DND-41 (cell line): ENCODE measurements at regions not wholly inside any gene's neighbourhood (a gene's known extent, or its start where the extent isn't known, plus 50 kb on each side); places are given as distances from the start of the nearest gene placed in this dataset.

Source experiments
- ATAC-seq: fragments of 200-7000 bp; cut with Tn5 transposase; 3 replicates; pipeline ENCODE4 v1.9.1; 2021; ENCODE audit warnings: low read depth; ENCODE audit not compliant: insufficient read depth
- DNase-seq: peaks from one replicate; pipeline ENCODE4 v3.0.0-alpha.2; 2020
- H2AFZ ChIP-seq: 2 replicates; pipeline ENCODE4 v1.6.0; 2012; ENCODE audit warnings: low read depth, low read length
- H3K27ac ChIP-seq: 2 replicates; pipeline ENCODE4 v1.5.1; 2012; ENCODE audit warnings: low read length, inconsistent platforms
- H3K27me3 ChIP-seq: fragments of 200-600 bp; sonication (generic); 2 replicates; pipeline ENCODE4 v1.6.0; 2012; ENCODE audit warnings: low read length, mild to moderate bottlenecking, inconsistent platforms; ENCODE audit not compliant: insufficient read depth, poor library complexity
- H3K36me3 ChIP-seq: 2 replicates; pipeline ENCODE4 v1.5.1; 2012; ENCODE audit warnings: low read length, inconsistent platforms; ENCODE audit not compliant: insufficient read depth
- H3K4me1 ChIP-seq: 2 replicates; pipeline ENCODE4 v1.5.1; 2012; ENCODE audit warnings: mild to moderate bottlenecking, low read length; ENCODE audit not compliant: insufficient read depth
- H3K4me2 ChIP-seq: 2 replicates; pipeline ENCODE4 v1.6.0; 2012; ENCODE audit warnings: mild to moderate bottlenecking, moderate library complexity, low read length, inconsistent platforms; ENCODE audit not compliant: insufficient read depth
- H3K4me3 ChIP-seq, 2 experiments: fragments of 200-600 bp in 1 of 2; shearing (Covaris generic) in 1 of 2; 2 replicates each; pipeline ENCODE4 v1.5.1; 2012 to 2016; ENCODE audit warnings: inconsistent platforms in 2 of 2, low read length in 2 of 2, mild to moderate bottlenecking in 2 of 2, low read depth in 1 of 2, moderate library complexity in 1 of 2
- H3K79me2 ChIP-seq: 2 replicates; pipeline ENCODE4 v1.6.0; 2012; ENCODE audit warnings: low read length, inconsistent platforms; ENCODE audit not compliant: insufficient read depth
- H3K9ac ChIP-seq: 2 replicates; pipeline ENCODE4 v1.6.0; 2012; ENCODE audit warnings: low read depth, mild to moderate bottlenecking, inconsistent platforms, low read length, moderate library complexity
- H3K9me3 ChIP-seq: 2 replicates; pipeline ENCODE4 v1.5.1; 2012; ENCODE audit warnings: low read length, moderate library complexity, mild to moderate bottlenecking, inconsistent platforms; ENCODE audit not compliant: insufficient read depth, severe bottlenecking
- H4K20me1 ChIP-seq: 2 replicates; pipeline ENCODE4 v1.6.0; 2012; ENCODE audit warnings: low read length; ENCODE audit not compliant: insufficient read depth
- CTCF ChIP-seq: IDR thresholded peaks from 2 replicates; pipeline ENCODE4 v1.5.1; 2012; ENCODE audit warnings: borderline replicate concordance, low read length, moderate library complexity, mild to moderate bottlenecking; ENCODE audit not compliant: poor library complexity, severe bottlenecking; ENCODE audit errors: extremely low read depth
- EZH2 ChIP-seq: IDR thresholded peaks from 3 replicates; pipeline ENCODE4 v1.6.1; 2012; ENCODE audit warnings: borderline replicate concordance, low read depth, mild to moderate bottlenecking, moderate library complexity, low read length, inconsistent platforms; ENCODE audit not compliant: severe bottlenecking

GRCh38 chr2:235274023-235274422, 219.8 kb upstream of the AGAP1 start:
- TF ChIP-seq CTCF (no peak), EZH2 (no peak)
- H3K79me2 ChIP-seq = no peaks in the 10 kb centered on the region
- no peak overlapping the region for H3K4me3 ChIP-seq
- DNase-seq (no peak), ATAC-seq (no peak)
- H3K27me3 ChIP-seq = peaks cover 16% of the 10 kb centered on the region
- no peaks in the 10 kb centered on the region for H3K4me1 ChIP-seq
- no peak overlapping the region for H3K9ac ChIP-seq
- no peaks in the 10 kb centered on the region for H3K9me3 ChIP-seq
- no peak overlapping the region for H3K4me2 ChIP-seq
- no peaks in the 10 kb centered on the region for H4K20me1 ChIP-seq
- no peak overlapping the region for H2AFZ ChIP-seq
- no peak overlapping the region for H3K27ac ChIP-seq
- no peaks in the 10 kb centered on the region for H3K36me3 ChIP-seq

GRCh38 chr2:235277485-235277884, 216.4 kb upstream of the AGAP1 start:
- H3K36me3 ChIP-seq = no peaks in the 10 kb centered on the region
- no peak overlapping the region for H3K4me3 ChIP-seq
- H3K9ac ChIP-seq = no peak overlapping the region
- DNase-seq = no peak
- H3K27me3 ChIP-seq = no peaks in the 10 kb centered on the region
- H2AFZ ChIP-seq = no peak overlapping the region
- no peaks in the 10 kb centered on the region for H3K79me2 ChIP-seq
- H4K20me1 ChIP-seq = no peaks in the 10 kb centered on the region
- TF ChIP-seq CTCF (no peak), EZH2 (no peak)
- H3K27ac ChIP-seq = no peak overlapping the region
- no peak overlapping the region for H3K4me2 ChIP-seq
- no peaks in the 10 kb centered on the region for H3K9me3 ChIP-seq
- no peaks in the 10 kb centered on the region for H3K4me1 ChIP-seq
- ATAC-seq = no peak

DNA sequence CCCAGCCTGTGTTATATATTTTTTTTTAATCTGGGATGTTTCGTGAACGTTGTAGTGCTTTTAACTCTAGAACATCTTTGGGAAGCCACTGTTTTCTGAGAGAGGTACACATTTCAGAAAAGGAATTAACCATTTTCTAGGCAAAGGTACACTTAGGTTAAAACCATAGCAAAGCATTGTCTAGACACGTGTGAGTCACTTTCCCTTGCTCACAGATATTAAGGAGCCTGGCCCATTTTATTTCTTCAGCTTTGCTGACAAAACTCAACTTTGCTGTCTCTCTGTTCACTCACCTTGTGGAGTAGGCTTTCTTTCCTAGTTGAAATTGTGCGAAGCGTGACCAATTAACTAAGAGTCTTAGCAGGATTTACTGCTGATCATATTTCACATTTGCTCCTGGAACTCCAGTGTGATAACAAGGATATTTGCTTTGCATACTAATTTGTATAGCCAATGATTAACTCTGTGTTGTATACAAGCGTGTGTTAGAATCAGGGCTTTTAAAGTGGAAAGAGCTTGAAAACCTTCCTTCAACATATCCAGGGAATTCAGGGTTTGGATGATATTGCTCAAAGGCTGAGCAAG, 215.0 kb upstream of the AGAP1 start:
- no peaks in the 10 kb centered on the region for H3K4me1 ChIP-seq
- H3K4me2 ChIP-seq = no peak overlapping the region
- H3K36me3 ChIP-seq = no peaks in the 10 kb centered on the region
- H2AFZ ChIP-seq = no peak overlapping the region
- no peaks in the 10 kb centered on the region for H3K79me2 ChIP-seq
- no peak overlapping the region for H3K27ac ChIP-seq
- no peaks in the 10 kb centered on the region for H3K27me3 ChIP-seq
- ATAC-seq = no peak
- TF ChIP-seq EZH2 = no peak
- TF ChIP-seq CTCF = no peak
- H3K4me3 ChIP-seq = no peak overlapping the region
- H3K9me3 ChIP-seq = no peaks in the 10 kb centered on the region
- no peak for DNase-seq
- H4K20me1 ChIP-seq = no peaks in the 10 kb centered on the region
- no peak overlapping the region for H3K9ac ChIP-seq

DNA sequence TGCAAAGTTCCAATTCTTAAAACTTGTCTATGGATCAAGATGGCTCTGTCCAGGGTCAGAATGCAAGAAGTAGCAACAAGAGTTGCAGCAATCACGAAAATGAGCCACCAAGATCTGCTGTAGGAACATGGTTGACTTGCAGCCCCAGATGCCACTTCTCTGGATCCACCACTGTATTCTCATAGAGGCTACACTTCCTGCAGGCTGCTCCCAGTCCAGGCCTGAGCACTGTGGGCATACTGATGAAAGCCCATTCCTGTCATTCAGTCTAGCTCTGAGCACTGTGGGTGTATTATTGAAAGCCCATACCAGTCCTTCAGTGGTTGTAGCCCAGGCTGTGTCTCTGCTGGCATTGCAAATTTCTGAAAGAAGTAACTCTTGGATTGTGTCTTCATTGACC, 213.9 kb upstream of the AGAP1 start:
- no peaks in the 10 kb centered on the region for H3K27me3 ChIP-seq
- H3K9me3 ChIP-seq = no peaks in the 10 kb centered on the region
- H3K36me3 ChIP-seq = no peaks in the 10 kb centered on the region
- H3K4me3 ChIP-seq = no peak overlapping the region
- H3K9ac ChIP-seq = no peak overlapping the region
- TF ChIP-seq EZH2 (no peak), CTCF (no peak)
- H3K4me2 ChIP-seq = no peak overlapping the region
- ATAC-seq (no peak), DNase-seq (no peak)
- H4K20me1 ChIP-seq = no peaks in the 10 kb centered on the region
- H3K27ac ChIP-seq = no peak overlapping the region
- H3K79me2 ChIP-seq = no peaks in the 10 kb centered on the region
- H2AFZ ChIP-seq = no peak overlapping the region
- no peaks in the 10 kb centered on the region for H3K4me1 ChIP-seq
